B cell (primary cell): ENCODE measurements at regions not wholly inside any gene's neighbourhood (a gene's known extent, or its start where the extent isn't known, plus 50 kb on each side); places are given as distances from the start of the nearest gene placed in this dataset.

Experiments
- ATAC-seq: fragments of 200-7000 bp; cut with Tn5 transposase; one replicate; pipeline ENCODE4 v1.10.0; 2021; ENCODE audit warnings: low read depth, mild to moderate bottlenecking, moderate number of reproducible peaks, moderate library complexity
- CTCF ChIA-PET: fragments of 350-600 bp; sonication (Branson Sonifier 250); formaldehyde crosslinking; loops from one replicate; lab custom pipeline; 2021; ENCODE audit warnings: antibody characterized with exemption, inconsistent platforms; lab: Charles Lee
- POLR2A ChIA-PET: fragments of 350-600 bp; sonication (Branson Sonifier 250); formaldehyde crosslinking; loops from one replicate; lab custom pipeline; 2021; ENCODE audit warnings: antibody characterized with exemption; lab: Charles Lee
- DNase-seq: peaks from one replicate; pipeline ENCODE4 v3.0.0; 2013
- H2AFZ ChIP-seq: 2 replicates; pipeline ENCODE4 v1.6.1; 2012; ENCODE audit warnings: mild to moderate bottlenecking, low read depth, low read length; ENCODE audit not compliant: insufficient read depth, poor library complexity, severe bottlenecking
- H3K27ac ChIP-seq, 2 donors: 1 replicate in 1 of 2; 2 replicates in 1 of 2; pipeline ENCODE4 v1.5.1; 2012 to 2013; ENCODE audit warnings: low read length in 2 of 2, mild to moderate bottlenecking in 2 of 2, moderate library complexity in 1 of 2
- H3K27me3 ChIP-seq, 4 experiments: fragments of 200-600 bp in 1 of 4; sonication (generic) in 1 of 4; replicated peaks in 1 of 4; 1 replicate in 2 of 4; 2 replicates in 2 of 4; pipeline versions ENCODE4 v1.6.1 to v1.7.0; 2013 to 2016; ENCODE audit warnings: low read length in 3 of 4, mild to moderate bottlenecking in 2 of 4, mixed read lengths in 1 of 4, moderate library complexity in 1 of 4; ENCODE audit not compliant: insufficient read depth in 4 of 4, control insufficient read depth in 3 of 4; ENCODE audit errors: control extremely low read depth in 1 of 4
- H3K36me3 ChIP-seq, 2 experiments: replicated peaks in 1 of 2; 1 replicate in 1 of 2; 2 replicates in 1 of 2; pipeline versions ENCODE4 v1.6.1 to v1.7.1; 2013; ENCODE audit warnings: low read length in 1 of 2; ENCODE audit not compliant: insufficient read depth in 2 of 2, control insufficient read depth in 1 of 2; ENCODE audit errors: control extremely low read depth in 1 of 2, extremely low read depth in 1 of 2
- H3K4me1 ChIP-seq, 2 donors: fragments of 200-600 bp in 1 of 2; sonication (generic) in 1 of 2; 1 replicate in 1 of 2; 2 replicates in 1 of 2; pipeline versions ENCODE4 v1.5.1 to v1.6.1; 2013 to 2017; ENCODE audit warnings: low read length in 2 of 2; ENCODE audit not compliant: control insufficient read depth in 2 of 2, insufficient read depth in 2 of 2
- H3K4me2 ChIP-seq: replicated peaks from 2 replicates; pipeline ENCODE3; 2012; ENCODE audit warnings: mild to moderate bottlenecking, low read depth, low read length; ENCODE audit not compliant: poor library complexity, severe bottlenecking
- H3K4me3 ChIP-seq, 5 experiments: fragments of 200-600 bp in 1 of 5; sonication (generic) in 1 of 5; 1 replicate in 3 of 5; 2 replicates in 2 of 5; pipeline versions ENCODE4 v1.5.1 to v1.7.0; 2011 to 2016; ENCODE audit warnings: low read length in 4 of 5, mild to moderate bottlenecking in 4 of 5, low read depth in 2 of 5, control low read depth in 1 of 5, moderate library complexity in 1 of 5; ENCODE audit not compliant: insufficient read depth in 1 of 5; ENCODE audit errors: control extremely low read depth in 1 of 5, extremely low read depth in 1 of 5
- H3K79me2 ChIP-seq: fragments of 200-600 bp; sonication (generic); one replicate; pipeline ENCODE4 v1.6.0; 2016; ENCODE audit warnings: low read length; ENCODE audit not compliant: control insufficient read depth, insufficient read depth
- H3K9ac ChIP-seq: fragments of 200-600 bp; sonication (generic); 2 replicates; pipeline ENCODE4 v1.6.1; 2017; ENCODE audit warnings: mild to moderate bottlenecking, low read length, moderate library complexity
- H3K9me3 ChIP-seq, 3 donors: one replicate each; pipeline versions ENCODE4 v1.6.1 to v1.7.1; 2013; ENCODE audit warnings: low read length in 2 of 3; ENCODE audit not compliant: control insufficient read depth in 2 of 3, insufficient read depth in 1 of 3; ENCODE audit errors: control extremely low read depth in 1 of 3
- H4K20me1 ChIP-seq: 2 replicates; pipeline ENCODE4 v1.6.0; 2012; ENCODE audit warnings: mild to moderate bottlenecking, low read length; ENCODE audit not compliant: insufficient read depth, control insufficient read depth, poor library complexity, severe bottlenecking
- H3K27ac Mint-ChIP-seq: one replicate; pipeline ENCODE4 v1.8.0; 2021; ENCODE audit warnings: mixed read lengths
- H3K27me3 Mint-ChIP-seq: one replicate; pipeline ENCODE4 v1.8.0; 2021; ENCODE audit warnings: mixed read lengths
- H3K4me1 Mint-ChIP-seq: one replicate; pipeline ENCODE4 v1.8.0; 2021; ENCODE audit warnings: mixed read lengths
- H3K4me3 Mint-ChIP-seq: one replicate; pipeline ENCODE4 v1.8.0; 2021; ENCODE audit warnings: mixed read lengths
- H3K9me3 Mint-ChIP-seq: one replicate; pipeline ENCODE4 v1.8.0; 2022; ENCODE audit warnings: mixed read lengths; ENCODE audit not compliant: insufficient read depth
- EZH2 ChIP-seq: IDR thresholded peaks from 2 replicates; pipeline ENCODE4 v1.6.1; 2012; ENCODE audit warnings: borderline replicate concordance, low read depth, mild to moderate bottlenecking, moderate library complexity, low read length; ENCODE audit not compliant: insufficient read depth, poor library complexity, severe bottlenecking
- WGBS: methylation state at CpG from one replicate; pipeline ENCODE4 v1.1.5; 2013; ENCODE audit warnings: missing lambda C conversion rate; ENCODE audit not compliant: insufficient coverage; 5-methylcytosine and 5-hydroxymethylcytosine counted together
- intact Hi-C: fragments of 100-400 bp; cut with micrococcal nuclease; formaldehyde crosslinking; loops from one replicate; pipeline ENCODE4 v1.10.0; 2022
- TF ChIP-seq, protein P1 (sequence below): fragments of 200-600 bp; IDR thresholded peaks from one replicate; pipeline ENCODE4 v1.8.0; 2022; ENCODE audit warnings: antibody characterized with exemption, mild to moderate bottlenecking

DNA sequence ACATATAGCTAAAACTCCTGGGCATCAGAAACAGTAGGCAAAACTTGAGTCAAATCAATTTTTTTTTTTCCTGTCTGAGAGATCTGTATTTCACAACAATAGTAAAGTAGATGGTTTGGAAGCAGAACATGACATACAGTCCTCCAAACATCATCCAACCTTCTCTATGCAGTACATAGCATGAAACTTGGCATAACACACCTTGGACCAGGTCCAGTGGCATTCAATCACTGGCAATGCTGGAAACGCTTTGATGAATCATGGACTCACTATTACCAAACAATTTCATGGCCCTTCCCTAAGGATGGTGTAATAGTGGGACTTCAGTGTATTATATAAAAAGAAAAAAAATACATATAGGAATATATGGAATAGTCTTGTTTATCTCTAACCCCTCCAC, 154.6 kb downstream of the FMR1NB start:
- Histone ChIP-seq H3K9me3 (no peaks in the 10 kb centered on the region), H3K79me2 (no peaks in the 10 kb centered on the region), H2AFZ (no peak overlapping the region), H3K27me3 (no peaks in the 10 kb centered on the region), H3K4me1 (no peaks in the 10 kb centered on the region), H3K4me2 (no peak overlapping the region), H3K36me3 (no peaks in the 10 kb centered on the region), H3K9ac (no peak overlapping the region), H4K20me1 (no peaks in the 10 kb centered on the region), H3K27ac (no peak overlapping the region), H3K4me3 (no peak overlapping the region)
- TF ChIP-seq EZH2, result no peak
- TF ChIP-seq, protein P1, sequence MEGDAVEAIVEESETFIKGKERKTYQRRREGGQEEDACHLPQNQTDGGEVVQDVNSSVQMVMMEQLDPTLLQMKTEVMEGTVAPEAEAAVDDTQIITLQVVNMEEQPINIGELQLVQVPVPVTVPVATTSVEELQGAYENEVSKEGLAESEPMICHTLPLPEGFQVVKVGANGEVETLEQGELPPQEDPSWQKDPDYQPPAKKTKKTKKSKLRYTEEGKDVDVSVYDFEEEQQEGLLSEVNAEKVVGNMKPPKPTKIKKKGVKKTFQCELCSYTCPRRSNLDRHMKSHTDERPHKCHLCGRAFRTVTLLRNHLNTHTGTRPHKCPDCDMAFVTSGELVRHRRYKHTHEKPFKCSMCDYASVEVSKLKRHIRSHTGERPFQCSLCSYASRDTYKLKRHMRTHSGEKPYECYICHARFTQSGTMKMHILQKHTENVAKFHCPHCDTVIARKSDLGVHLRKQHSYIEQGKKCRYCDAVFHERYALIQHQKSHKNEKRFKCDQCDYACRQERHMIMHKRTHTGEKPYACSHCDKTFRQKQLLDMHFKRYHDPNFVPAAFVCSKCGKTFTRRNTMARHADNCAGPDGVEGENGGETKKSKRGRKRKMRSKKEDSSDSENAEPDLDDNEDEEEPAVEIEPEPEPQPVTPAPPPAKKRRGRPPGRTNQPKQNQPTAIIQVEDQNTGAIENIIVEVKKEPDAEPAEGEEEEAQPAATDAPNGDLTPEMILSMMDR, result no peak
- H3K4me3 Mint-ChIP-seq, result no peak overlapping the region
- ChIA-PET CTCF (interaction anchor here (0.7 to 3.7 kb wide), 3 partner anchors 875 to 1153 kb away, joined by 3 to 38 read pairs (median 10); no protein-coding TSS in a partner anchor), POLR2A (no interaction called here)
- WGBS, result no CpG with 5 or more reads among the region's 1 CpG
- ATAC-seq, result no peak
- peaks cover 2% of the 10 kb centered on the region for H3K27me3 Mint-ChIP-seq
- H3K27ac Mint-ChIP-seq, result no peak overlapping the region
- no peaks in the 10 kb centered on the region for H3K9me3 Mint-ChIP-seq
- DNase-seq, result no peak
- H3K4me1 Mint-ChIP-seq, result no peaks in the 10 kb centered on the region
- intact Hi-C loops, result loop anchor here (10.0 kb wide), 1 partner anchor 869 kb away; no protein-coding TSS in a partner anchor

DNA sequence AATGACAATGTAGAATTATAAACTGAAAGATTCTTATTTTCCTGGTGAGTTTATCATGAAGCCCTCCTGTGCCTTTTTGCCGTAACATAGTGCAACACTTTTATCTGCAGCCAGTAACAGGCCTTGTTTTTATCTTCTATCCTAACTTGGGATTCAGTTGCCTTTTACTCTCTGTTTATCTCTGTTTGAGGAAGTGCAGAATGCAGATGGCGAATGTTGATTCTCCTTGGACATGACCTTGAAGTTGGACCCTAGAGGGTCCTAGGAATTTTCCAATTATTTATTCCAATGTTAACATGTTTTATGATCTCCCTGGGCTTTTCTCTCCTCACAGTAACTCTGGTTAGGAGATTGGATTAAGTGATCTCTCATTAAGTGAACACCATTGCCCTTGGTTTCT, 165.0 kb downstream of the FMR1NB start:
- intact Hi-C loops, result no loop called here
- no peaks in the 10 kb centered on the region for H3K4me1 ChIP-seq
- Mint-ChIP-seq H3K27me3 (no peaks in the 10 kb centered on the region), H3K4me1 (no peaks in the 10 kb centered on the region), H3K9me3 (no peaks in the 10 kb centered on the region), H3K4me3 (no peak overlapping the region), H3K27ac (no peak overlapping the region)
- H3K27ac ChIP-seq, result no peak overlapping the region
- no peak overlapping the region for H3K4me3 ChIP-seq
- no peaks in the 10 kb centered on the region for H3K27me3 ChIP-seq
- no peaks in the 10 kb centered on the region for H3K36me3 ChIP-seq
- CTCF ChIA-PET, result no interaction called here
- POLR2A ChIA-PET, result no interaction called here
- no peaks in the 10 kb centered on the region for H3K9me3 ChIP-seq
- no peak for ATAC-seq
- no peaks in the 10 kb centered on the region for H3K79me2 ChIP-seq
- H4K20me1 ChIP-seq, result no peaks in the 10 kb centered on the region
- TF ChIP-seq EZH2, result no peak
- TF ChIP-seq, protein P1, result no peak
- H2AFZ ChIP-seq, result no peak overlapping the region
- no peak overlapping the region for H3K4me2 ChIP-seq
- no peak for DNase-seq
- no peak overlapping the region for H3K9ac ChIP-seq
- WGBS, result no CpG with 5 or more reads among the region's 2 CpGs
